GM18502 (cell line): ENCODE measurements at regions not wholly inside any gene's neighbourhood (a gene's known extent, or its start where the extent isn't known, plus 50 kb on each side); places are given as distances from the start of the nearest gene placed in this dataset.

Experiments used
- ATAC-seq: cut with Tn5 transposase; IDR thresholded peaks from one replicate; pipeline ENCODE4 v1.9.1; 2021; ENCODE audit warnings: mild to moderate bottlenecking; ENCODE audit not compliant: unreplicated experiment, poor library complexity

- no peak for ATAC-seq
Measured at GRCh38 chr11:122189229-122189628, 73.2 kb upstream of the BLID start.

- no peak for ATAC-seq
Measured at GRCh38 chr11:122187373-122188165, 71.6 kb upstream of the BLID start.

GRCh38 chr11:122186439-122187080 lies 70.5 kb upstream of the BLID start:
- no peak for ATAC-seq

- no peak for ATAC-seq
Measured at GRCh38 chr11:122183933-122184332, 67.9 kb upstream of the BLID start.

GRCh38 chr11:122181893-122182292 lies 65.9 kb upstream of the BLID start:
- no peak for ATAC-seq

GRCh38 chr11:122181372-122181771 lies 65.4 kb upstream of the BLID start:
- no peak for ATAC-seq

GRCh38 chr11:122179961-122180834 lies 64.2 kb upstream of the BLID start:
- ATAC-seq, result no peak

- ATAC-seq, result no peak
Measured at GRCh38 chr11:122178795-122179194, 62.8 kb upstream of the BLID start.

- ATAC-seq, result no peak
Measured at GRCh38 chr11:122177238-122177637, 61.2 kb upstream of the BLID start.

GRCh38 chr11:122176651-122177050 lies 60.6 kb upstream of the BLID start:
- no peak for ATAC-seq

- ATAC-seq, result no peak
Measured at GRCh38 chr11:122175306-122175705, 59.3 kb upstream of the BLID start.

- ATAC-seq, result no peak
Measured at GRCh38 chr11:122173587-122173986, 57.6 kb upstream of the BLID start.

GRCh38 chr11:122173074-122173450 lies 57.0 kb upstream of the BLID start:
- ATAC-seq, result no peak

GRCh38 chr11:122172352-122173073 lies 56.5 kb upstream of the BLID start:
- no peak for ATAC-seq

GRCh38 chr11:122170815-122171475 lies 54.9 kb upstream of the BLID start:
- no peak for ATAC-seq

- ATAC-seq, result no peak
Measured at GRCh38 chr11:122168218-122168617, 52.2 kb upstream of the BLID start.

- no peak for ATAC-seq
Measured at GRCh38 chr11:122167100-122167499, 51.1 kb upstream of the BLID start.

GRCh38 chr11:122165607-122166371 lies 49.8 kb upstream of the BLID start:
- no peak for ATAC-seq
